Neural progenitor cell (in vitro differentiated cells): ENCODE measurements at regions not wholly inside any gene's neighbourhood (a gene's known extent, or its start where the extent isn't known, plus 50 kb on each side); places are given as distances from the start of the nearest gene placed in this dataset.
A peak's percentile ranks its signal among the peaks of the same experiment; 100 is the strongest.

Experiments used
- DNase-seq: peaks from one replicate; pipeline ENCODE4 v3.0.0-alpha.2; 2016; ENCODE audit warnings: low spot score
- H2AFZ ChIP-seq: fragments of 200-600 bp; sonication (generic); replicated peaks from 2 replicates; pipeline ENCODE4 v1.6.1; 2016; ENCODE audit warnings: antibody characterized with exemption
- H3F3A ChIP-seq: fragments of 200-600 bp; sonication (generic); 2 replicates; pipeline ENCODE4 v1.6.1; 2016; ENCODE audit warnings: antibody characterized with exemption, low read depth
- H3K27ac ChIP-seq: fragments of 200-600 bp; sonication (generic); 2 replicates; pipeline ENCODE4 v1.5.1; 2016; ENCODE audit warnings: mild to moderate bottlenecking
- H3K27me3 ChIP-seq: fragments of 200-600 bp; sonication (generic); 2 replicates; pipeline ENCODE4 v1.6.1; 2016; ENCODE audit warnings: mild to moderate bottlenecking, moderate library complexity
- H3K36me3 ChIP-seq: fragments of 200-600 bp; sonication (generic); 2 replicates; pipeline ENCODE4 v1.5.1; 2016
- H3K4me1 ChIP-seq: fragments of 200-600 bp; sonication (generic); 2 replicates; pipeline ENCODE4 v1.6.1; 2016; ENCODE audit warnings: mixed run types
- H3K4me2 ChIP-seq: fragments of 200-600 bp; sonication (generic); 2 replicates; pipeline ENCODE4 v1.6.1; 2016
- H3K4me3 ChIP-seq: fragments of 200-600 bp; sonication (generic); 2 replicates; pipeline ENCODE4 v1.5.1; 2016
- H3K79me2 ChIP-seq: fragments of 200-600 bp; sonication (generic); 2 replicates; pipeline ENCODE4 v1.6.1; 2016; ENCODE audit warnings: low read depth
- H3K9ac ChIP-seq: fragments of 200-600 bp; sonication (generic); 2 replicates; pipeline ENCODE4 v1.6.1; 2016
- H3K9me3 ChIP-seq: fragments of 200-600 bp; sonication (generic); 2 replicates; pipeline ENCODE4 v1.5.1; 2016; ENCODE audit warnings: low read depth
- H4K20me1 ChIP-seq: fragments of 200-600 bp; sonication (generic); 2 replicates; pipeline ENCODE4 v1.6.1; 2016; ENCODE audit warnings: low read depth
- H3K27ac Mint-ChIP-seq: 3 replicates; pipeline ENCODE4 v1.8.0; 2021; ENCODE audit warnings: mixed read lengths
- H3K27me3 Mint-ChIP-seq: 2 replicates; pipeline ENCODE4 v1.8.0; 2022; ENCODE audit warnings: low read depth, mild to moderate bottlenecking, inconsistent platforms, moderate library complexity, mixed read lengths; ENCODE audit not compliant: insufficient read depth
- H3K36me3 Mint-ChIP-seq: 3 replicates; pipeline ENCODE4 v1.8.0; 2021; ENCODE audit warnings: mixed read lengths
- H3K4me1 Mint-ChIP-seq: 3 replicates; pipeline ENCODE4 v1.8.0; 2021; ENCODE audit warnings: mixed read lengths
- H3K4me3 Mint-ChIP-seq: 3 replicates; pipeline ENCODE4 v1.8.0; 2021; ENCODE audit warnings: mild to moderate bottlenecking, moderate library complexity, mixed read lengths
- H3K9me3 Mint-ChIP-seq: 3 replicates; pipeline ENCODE4 v1.8.0; 2020; ENCODE audit warnings: mixed read lengths
- EZH2 ChIP-seq: fragments of 200-600 bp; sonication (generic); IDR thresholded peaks from 2 replicates; pipeline ENCODE4 v1.6.1; 2017; ENCODE audit warnings: antibody characterized with exemption, mild to moderate bottlenecking, moderate library complexity
- EZH2phosphoT487 ChIP-seq: fragments of 200-600 bp; sonication (generic); IDR thresholded peaks from 2 replicates; pipeline ENCODE4 v1.6.1; 2017; ENCODE audit warnings: antibody characterized with exemption
- TF ChIP-seq, protein P1 (sequence below): fragments of 200-600 bp; sonication (generic); IDR thresholded peaks from 2 replicates; pipeline ENCODE4 v1.5.1; 2017; ENCODE audit warnings: antibody characterized with exemption, mild to moderate bottlenecking

DNA sequence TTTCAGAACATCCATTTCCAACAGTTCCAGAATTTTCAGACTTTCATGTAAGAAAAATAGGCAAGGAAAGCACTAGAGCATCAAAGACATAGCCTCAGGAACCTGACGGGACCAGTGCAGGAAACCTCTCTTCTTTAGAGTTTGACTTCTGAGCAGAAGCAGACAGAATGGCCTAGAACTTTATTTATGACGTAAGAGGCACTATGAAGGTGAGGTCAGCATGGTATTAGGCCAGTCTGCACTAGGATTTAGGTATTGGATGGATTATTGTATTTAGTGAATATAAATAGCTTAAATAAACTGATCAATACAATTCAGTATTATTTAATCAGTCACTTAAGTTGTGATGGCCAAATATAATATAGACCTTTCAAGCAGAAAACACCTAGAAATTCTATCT lies 117.6 kb downstream of the CYRIA start:
- H2AFZ ChIP-seq, result no peak overlapping the region

DNA sequence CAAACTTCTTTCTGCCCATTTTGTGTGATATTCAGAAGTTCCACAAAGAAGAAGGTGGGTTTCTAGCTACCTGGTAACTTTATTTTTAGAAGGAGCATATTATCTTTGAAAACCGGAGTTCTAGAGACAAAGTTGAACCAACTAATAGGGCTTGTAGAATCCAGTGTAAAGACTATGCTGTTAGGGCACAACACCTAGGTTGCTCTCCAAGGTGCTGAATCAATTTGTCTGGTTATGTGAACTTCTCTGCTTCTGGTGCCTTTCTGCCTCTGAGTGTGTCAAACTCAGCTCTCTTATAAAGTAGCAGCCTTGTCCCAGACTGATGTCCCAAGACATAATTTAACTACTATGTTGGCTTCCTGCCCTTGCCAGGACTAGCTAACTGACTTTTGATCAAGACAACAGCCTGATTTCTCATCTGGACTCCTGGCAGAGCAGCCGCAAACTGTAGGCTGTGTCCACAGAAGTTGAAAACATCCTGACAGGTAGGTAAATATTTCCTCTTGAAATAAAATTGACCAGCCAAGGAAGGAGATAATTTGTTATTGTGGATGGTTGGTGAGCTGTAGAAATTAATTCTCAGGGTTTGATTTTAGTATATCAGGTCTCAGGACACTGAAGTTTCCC lies 119.4 kb downstream of the CYRIA start:
- no peaks in the 10 kb centered on the region for H3K9me3 Mint-ChIP-seq
- TF ChIP-seq, protein P1, sequence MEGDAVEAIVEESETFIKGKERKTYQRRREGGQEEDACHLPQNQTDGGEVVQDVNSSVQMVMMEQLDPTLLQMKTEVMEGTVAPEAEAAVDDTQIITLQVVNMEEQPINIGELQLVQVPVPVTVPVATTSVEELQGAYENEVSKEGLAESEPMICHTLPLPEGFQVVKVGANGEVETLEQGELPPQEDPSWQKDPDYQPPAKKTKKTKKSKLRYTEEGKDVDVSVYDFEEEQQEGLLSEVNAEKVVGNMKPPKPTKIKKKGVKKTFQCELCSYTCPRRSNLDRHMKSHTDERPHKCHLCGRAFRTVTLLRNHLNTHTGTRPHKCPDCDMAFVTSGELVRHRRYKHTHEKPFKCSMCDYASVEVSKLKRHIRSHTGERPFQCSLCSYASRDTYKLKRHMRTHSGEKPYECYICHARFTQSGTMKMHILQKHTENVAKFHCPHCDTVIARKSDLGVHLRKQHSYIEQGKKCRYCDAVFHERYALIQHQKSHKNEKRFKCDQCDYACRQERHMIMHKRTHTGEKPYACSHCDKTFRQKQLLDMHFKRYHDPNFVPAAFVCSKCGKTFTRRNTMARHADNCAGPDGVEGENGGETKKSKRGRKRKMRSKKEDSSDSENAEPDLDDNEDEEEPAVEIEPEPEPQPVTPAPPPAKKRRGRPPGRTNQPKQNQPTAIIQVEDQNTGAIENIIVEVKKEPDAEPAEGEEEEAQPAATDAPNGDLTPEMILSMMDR, result no peak
- TF ChIP-seq EZH2phosphoT487, result no peak
- TF ChIP-seq EZH2, result no peak
- Histone ChIP-seq H3K9ac (no peak overlapping the region), H3K79me2 (no peaks in the 10 kb centered on the region), H3K36me3 (no peaks in the 10 kb centered on the region), H3K27ac (no peak overlapping the region), H3F3A (no peaks in the 10 kb centered on the region), H3K4me2 (no peak overlapping the region), H2AFZ (no peak overlapping the region), H3K4me1 (no peaks in the 10 kb centered on the region), H3K27me3 (peaks cover 9% of the 10 kb centered on the region), H3K4me3 (no peak overlapping the region), H4K20me1 (peaks cover 5% of the 10 kb centered on the region), H3K9me3 (no peaks in the 10 kb centered on the region)
- no peaks in the 10 kb centered on the region for H3K36me3 Mint-ChIP-seq
- peaks cover 3% of the 10 kb centered on the region for H3K27me3 Mint-ChIP-seq
- peak; percentile 91 for DNase-seq
- H3K4me3 Mint-ChIP-seq, result no peak overlapping the region
- no peaks in the 10 kb centered on the region for H3K4me1 Mint-ChIP-seq
- H3K27ac Mint-ChIP-seq, result no peak overlapping the region

More for the DNA sequence above, 117.6 kb downstream of the CYRIA start:
- H3K27ac Mint-ChIP-seq, result no peak overlapping the region
- Histone ChIP-seq H3K4me2 (no peak overlapping the region), H3K27me3 (no peaks in the 10 kb centered on the region), H3K36me3 (no peaks in the 10 kb centered on the region), H3K9me3 (no peaks in the 10 kb centered on the region), H3K79me2 (no peaks in the 10 kb centered on the region), H4K20me1 (peaks cover 5% of the 10 kb centered on the region), H3K27ac (no peak overlapping the region), H3F3A (no peaks in the 10 kb centered on the region), H3K4me3 (no peak overlapping the region), H3K9ac (no peak overlapping the region), H3K4me1 (no peaks in the 10 kb centered on the region)
- no peak for DNase-seq
- no peak overlapping the region for H3K4me3 Mint-ChIP-seq
- TF ChIP-seq EZH2phosphoT487 (no peak), EZH2 (no peak)
- TF ChIP-seq, protein P1, result no peak
- H3K9me3 Mint-ChIP-seq, result no peaks in the 10 kb centered on the region
- no peaks in the 10 kb centered on the region for H3K36me3 Mint-ChIP-seq
- H3K4me1 Mint-ChIP-seq, result no peaks in the 10 kb centered on the region
- H3K27me3 Mint-ChIP-seq, result peaks cover under 1% of the 10 kb centered on the region

DNA sequence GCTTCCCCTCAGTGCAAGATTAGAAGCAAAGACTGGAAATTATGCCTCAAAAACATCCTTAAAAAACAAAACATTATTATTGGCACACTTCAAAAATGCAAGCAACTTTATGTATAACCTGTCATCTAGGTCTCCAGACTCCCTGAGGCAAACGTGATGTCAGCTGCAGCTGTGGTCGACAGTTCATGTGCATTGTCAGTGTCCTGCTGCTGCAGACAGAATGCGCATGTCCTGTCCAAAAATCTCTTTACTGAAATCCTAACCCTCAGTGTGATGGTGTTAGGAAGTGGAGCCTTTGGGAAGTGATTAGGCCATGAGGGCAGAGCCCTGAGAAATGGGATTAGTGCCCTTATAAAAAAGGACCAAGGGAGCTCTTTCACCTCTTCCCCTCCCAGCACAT lies 126.9 kb downstream of the CYRIA start:
- Histone ChIP-seq H3K4me1 (no peaks in the 10 kb centered on the region), H3K27ac (no peak overlapping the region), H3K9ac (no peak overlapping the region), H3K36me3 (no peaks in the 10 kb centered on the region), H4K20me1 (no peaks in the 10 kb centered on the region), H3K4me2 (no peak overlapping the region), H3K27me3 (peaks cover 9% of the 10 kb centered on the region), H2AFZ (no peak overlapping the region), H3K9me3 (no peaks in the 10 kb centered on the region), H3F3A (no peaks in the 10 kb centered on the region), H3K79me2 (no peaks in the 10 kb centered on the region), H3K4me3 (no peak overlapping the region)
- Mint-ChIP-seq H3K27me3 (peaks cover 3% of the 10 kb centered on the region), H3K27ac (no peak overlapping the region), H3K36me3 (no peaks in the 10 kb centered on the region), H3K9me3 (no peaks in the 10 kb centered on the region), H3K4me3 (no peak overlapping the region), H3K4me1 (no peaks in the 10 kb centered on the region)
- no peak for DNase-seq
- TF ChIP-seq EZH2phosphoT487 (no peak), EZH2 (no peak)
- TF ChIP-seq, protein P1, result no peak
